ENCODE measurements at regions not wholly inside any gene's neighbourhood (a gene's known extent, or its start where the extent isn't known, plus 50 kb on each side); places are given as distances from the start of the nearest gene placed in this dataset.

- Histone ChIP-seq H3K9me2 (ENCODE audit: insufficient read depth, low read length) (no peaks in the 10 kb centered on the region), H3K4me3 (ENCODE audit: low read depth, low read length, poor library complexity, severe bottlenecking) (no peak overlapping the region), H3K4me2 (ENCODE audit: low read length) (no peak overlapping the region), H2AFZ (ENCODE audit: low read length) (no peak overlapping the region), H3K36me3 (ENCODE audit: insufficient read depth, low read length) (no peaks in the 10 kb centered on the region), H3K79me2 (ENCODE audit: insufficient read depth, low read depth, low read length) (no peaks in the 10 kb centered on the region), H3K27ac (ENCODE audit: low read depth, low read length, poor library complexity, severe bottlenecking) (no peak overlapping the region), H3K4me1 (ENCODE audit: insufficient read depth, low read length, poor library complexity, severe bottlenecking) (no peaks in the 10 kb centered on the region), H4K20me1 (ENCODE audit: insufficient read depth, low read length) (no peaks in the 10 kb centered on the region), H3K9me3 (ENCODE audit: low read length) (no peaks in the 10 kb centered on the region)
- DNase-seq (ENCODE audit: low spot score): no peak
- ChIA-PET POLR2A (no interaction called here), CTCF (ENCODE audit: unreplicated experiment) (no interaction called here)
- intact Hi-C loops (cut with micrococcal nuclease; ENCODE audit: unreplicated experiment): no loop called here
- TF ChIP-seq EZH2phosphoT487 (IDR thresholded peaks at IDR 0.05; ENCODE audit: borderline replicate concordance, low read depth, low read length) (no peak), CTCF (conservative IDR thresholded peaks at IDR 0.05; ENCODE audit: low read length) (no peak)
- no TSS peak for BruUV-seq (replicated peaks)
Observed at GRCh38 chr12:65646127-65646643, 178.1 kb upstream of the HMGA2 start.

- ChIA-PET CTCF (ENCODE audit: unreplicated experiment) (no interaction called here), POLR2A (no interaction called here)
- intact Hi-C loops (cut with micrococcal nuclease; ENCODE audit: unreplicated experiment): no loop called here
- Histone ChIP-seq H3K4me3 (ENCODE audit: low read depth, low read length, poor library complexity, severe bottlenecking) (no peak overlapping the region), H3K9me3 (ENCODE audit: low read length) (no peaks in the 10 kb centered on the region), H3K27ac (ENCODE audit: low read depth, low read length, poor library complexity, severe bottlenecking) (no peak overlapping the region), H2AFZ (ENCODE audit: low read length) (no peak overlapping the region), H3K4me1 (ENCODE audit: insufficient read depth, low read length, poor library complexity, severe bottlenecking) (no peaks in the 10 kb centered on the region), H3K9me2 (ENCODE audit: insufficient read depth, low read length) (no peaks in the 10 kb centered on the region), H4K20me1 (ENCODE audit: insufficient read depth, low read length) (no peaks in the 10 kb centered on the region), H3K4me2 (ENCODE audit: low read length) (no peak overlapping the region), H3K36me3 (ENCODE audit: insufficient read depth, low read length) (no peaks in the 10 kb centered on the region), H3K79me2 (ENCODE audit: insufficient read depth, low read depth, low read length) (no peaks in the 10 kb centered on the region)
- no TSS peak for BruUV-seq (replicated peaks)
- no peak for TF ChIP-seq EZH2phosphoT487 (IDR thresholded peaks at IDR 0.05; ENCODE audit: borderline replicate concordance, low read depth, low read length)
- TF ChIP-seq CTCF (conservative IDR thresholded peaks at IDR 0.05; ENCODE audit: low read length): no peak
- no peak for DNase-seq (ENCODE audit: low spot score)
Observed at GRCh38 chr12:65647074-65647473, 177.2 kb upstream of the HMGA2 start.

- TF ChIP-seq EZH2phosphoT487 (IDR thresholded peaks at IDR 0.05; ENCODE audit: borderline replicate concordance, low read depth, low read length): no peak
- no peak for TF ChIP-seq CTCF (conservative IDR thresholded peaks at IDR 0.05; ENCODE audit: low read length)
- Histone ChIP-seq H3K9me3 (ENCODE audit: low read length) (no peaks in the 10 kb centered on the region), H3K79me2 (ENCODE audit: insufficient read depth, low read depth, low read length) (no peaks in the 10 kb centered on the region), H4K20me1 (ENCODE audit: insufficient read depth, low read length) (no peaks in the 10 kb centered on the region), H2AFZ (ENCODE audit: low read length) (no peak overlapping the region), H3K4me3 (ENCODE audit: low read depth, low read length, poor library complexity, severe bottlenecking) (no peak overlapping the region), H3K27ac (ENCODE audit: low read depth, low read length, poor library complexity, severe bottlenecking) (no peak overlapping the region), H3K4me1 (ENCODE audit: insufficient read depth, low read length, poor library complexity, severe bottlenecking) (no peaks in the 10 kb centered on the region), H3K4me2 (ENCODE audit: low read length) (no peak overlapping the region), H3K36me3 (ENCODE audit: insufficient read depth, low read length) (no peaks in the 10 kb centered on the region), H3K9me2 (ENCODE audit: insufficient read depth, low read length) (no peaks in the 10 kb centered on the region)
- no peak for DNase-seq (ENCODE audit: low spot score)
- BruUV-seq (replicated peaks): no TSS peak
- CTCF ChIA-PET (ENCODE audit: unreplicated experiment): no interaction called here
- intact Hi-C loops (cut with micrococcal nuclease; ENCODE audit: unreplicated experiment): no loop called here
- POLR2A ChIA-PET: no interaction called here
Observed at GRCh38 chr12:65648461-65648860, 175.8 kb upstream of the HMGA2 start.

All from OCI-LY7 (cell line).